Small intestine (tissue), 7 donors: ENCODE measurements at regions not wholly inside any gene's neighbourhood (a gene's known extent, or its start where the extent isn't known, plus 50 kb on each side); places are given as distances from the start of the nearest gene placed in this dataset.
A peak's percentile ranks its signal among the peaks of the same experiment; 100 is the strongest.

Experiments
- DNase-seq, 2 donors: peaks; one replicate each; pipeline versions ENCODE4 v3.0.0 to v3.0.0-alpha.2; 2013
- FAIRE-seq: peaks from 2 replicates; lab custom pipeline; 2012; peaks lifted over from hg19 to GRCh38; lab: Jason Lieb, UNC
- H3K27ac ChIP-seq, 3 donors: one replicate each; pipeline ENCODE4 v1.5.1; 2013; ENCODE audit warnings: low read length in 2 of 3, mild to moderate bottlenecking in 2 of 3, control low read depth in 1 of 3, inconsistent platforms in 1 of 3, low read depth in 1 of 3, moderate library complexity in 1 of 3
- H3K27me3 ChIP-seq, 3 donors: one replicate each; pipeline ENCODE4 v1.6.1; 2013; ENCODE audit warnings: low read length in 3 of 3, inconsistent platforms in 1 of 3; ENCODE audit not compliant: control insufficient read depth in 3 of 3, insufficient read depth in 3 of 3
- H3K36me3 ChIP-seq, 3 donors: one replicate each; pipeline ENCODE4 v1.6.1; 2013; ENCODE audit warnings: low read length in 3 of 3, inconsistent platforms in 1 of 3, low read depth in 1 of 3, mild to moderate bottlenecking in 1 of 3, moderate library complexity in 1 of 3; ENCODE audit not compliant: control insufficient read depth in 3 of 3, insufficient read depth in 2 of 3
- H3K4me1 ChIP-seq, 3 donors: one replicate each; pipeline ENCODE4 v1.6.1; 2013; ENCODE audit warnings: low read length in 2 of 3, inconsistent platforms in 1 of 3, low read depth in 1 of 3, mild to moderate bottlenecking in 1 of 3, moderate library complexity in 1 of 3; ENCODE audit not compliant: control insufficient read depth in 3 of 3, insufficient read depth in 2 of 3
- H3K4me3 ChIP-seq, 3 donors: one replicate each; pipeline ENCODE4 v1.5.1; 2013; ENCODE audit warnings: low read length in 3 of 3, control low read depth in 1 of 3, inconsistent platforms in 1 of 3, low read depth in 1 of 3, mild to moderate bottlenecking in 1 of 3, moderate library complexity in 1 of 3
- H3K9me3 ChIP-seq, 2 donors: one replicate each; pipeline ENCODE4 v1.6.1; 2013; ENCODE audit warnings: low read depth in 1 of 2, low read length in 1 of 2; ENCODE audit not compliant: control insufficient read depth in 2 of 2, insufficient read depth in 1 of 2
- WGBS, 3 donors: extraction: QIAGEN DNeasy Blood & Tissue Kit; methylation state at CpG; one replicate each; pipeline ENCODE4 v1.1.7; 2013; 5-methylcytosine and 5-hydroxymethylcytosine counted together
- donor health status: healthy with polysubstance abuse.
- donor health status: control.
- donor health status: control.
- donor health status: Bipolar disorder and iron deficiency.
- donor health status: healthy.

DNA sequence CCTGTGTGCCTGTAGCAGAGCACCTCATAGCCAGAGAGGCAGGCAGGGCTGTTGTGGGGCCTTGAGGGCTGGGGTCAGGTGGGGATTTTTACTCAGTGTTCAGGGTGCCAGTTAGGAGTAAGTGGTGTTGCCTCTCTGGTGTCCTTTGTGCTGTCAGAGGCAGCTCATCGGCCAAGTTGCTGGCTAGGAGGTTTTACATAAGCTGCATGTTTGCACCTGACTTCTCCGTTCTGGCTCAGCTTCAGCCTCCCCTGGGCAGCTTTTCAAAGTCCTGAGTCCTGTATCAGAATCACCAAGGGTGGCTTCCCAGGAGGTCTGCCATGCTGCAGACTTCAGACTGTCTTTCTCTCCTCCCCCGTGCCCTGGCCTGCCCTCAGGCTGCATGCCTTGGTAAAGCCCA is 242.6 kb upstream of the TPM1 start:
- FAIRE-seq = no peak
- DNase-seq = no peak
- Histone ChIP-seq H3K4me1 (no peaks in the 10 kb centered on the region), H3K9me3 (no peaks in the 10 kb centered on the region), H3K27ac (no peak overlapping the region), H3K36me3 (peaks cover 2 to 62% (median 5%) of the 10 kb centered on the region in 3 donors), H3K27me3 (no peaks in the 10 kb centered on the region), H3K4me3 (no peak overlapping the region)
- WGBS, 3 donors = 91 to 96% (median 95%) methylated on average over 3 of the region's 3 CpGs

DNA sequence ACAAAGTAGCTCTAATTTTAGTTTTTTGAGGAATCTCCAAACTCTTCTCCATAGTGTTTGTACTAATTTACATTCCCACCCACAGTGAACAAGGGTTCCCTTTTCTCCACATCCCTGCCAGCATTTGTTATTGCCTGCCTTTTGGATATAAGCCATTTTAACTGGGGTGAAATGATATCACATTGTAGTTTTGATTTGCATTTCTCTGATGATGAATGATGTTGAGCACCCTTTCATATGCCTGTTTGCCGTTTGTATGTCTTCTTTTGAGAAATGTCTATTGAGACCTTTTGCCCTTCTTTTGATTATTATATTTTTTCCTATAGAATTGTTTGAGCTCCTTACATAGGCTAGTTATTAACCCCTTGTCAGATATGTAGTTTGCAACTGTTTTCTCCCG is 239.9 kb upstream of the TPM1 start:
- Histone ChIP-seq H3K4me1 (no peaks in the 10 kb centered on the region), H3K4me3 (no peak overlapping the region), H3K27ac (no peak overlapping the region), H3K27me3 (no peaks in the 10 kb centered on the region), H3K9me3 (no peaks in the 10 kb centered on the region), H3K36me3 (peaks cover 2 to 60% (median 3%) of the 10 kb centered on the region in 3 donors)
- WGBS, 3 donors = 80 to 96% (median 91%) methylated on average over 2 of the region's 2 CpGs
- DNase-seq = no peak
- FAIRE-seq = no peak

DNA sequence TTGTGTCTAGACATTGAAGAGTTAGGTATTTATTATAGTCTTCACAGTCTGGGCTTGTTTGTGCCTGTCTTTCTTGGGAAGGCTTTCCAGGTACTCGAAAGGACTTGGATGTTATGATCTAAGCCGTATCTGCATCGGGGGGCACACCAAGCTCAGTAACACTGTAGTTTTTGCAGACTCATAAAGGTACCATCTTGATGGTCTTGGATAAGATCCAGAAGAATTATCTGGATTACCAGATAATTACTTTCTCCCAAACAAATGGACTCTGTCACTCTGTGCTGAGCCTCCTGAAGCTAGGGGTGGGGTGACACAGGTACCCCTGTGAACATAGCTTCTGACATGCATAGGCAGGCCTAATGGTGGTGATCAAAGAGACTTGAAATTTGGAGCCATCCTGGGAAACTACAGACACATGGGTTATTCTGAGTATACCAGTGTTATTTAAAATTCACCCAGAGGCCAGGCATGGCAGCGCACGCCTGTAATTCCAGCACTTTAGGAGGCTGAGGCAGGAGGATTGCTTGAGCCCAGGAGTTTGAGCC is 238.6 kb upstream of the TPM1 start:
- DNase-seq = no peak
- Histone ChIP-seq H3K4me1 (no peaks in the 10 kb centered on the region), H3K27ac (no peak overlapping the region), H3K9me3 (no peaks in the 10 kb centered on the region), H3K36me3 (peaks cover 3 to 56% (median 4%) of the 10 kb centered on the region in 3 donors), H3K4me3 (no peak overlapping the region), H3K27me3 (no peaks in the 10 kb centered on the region)
- FAIRE-seq = no peak
- 94 to 99% (median 96%) methylated on average over 5 of the region's 5 CpGs for WGBS, 3 donors

DNA sequence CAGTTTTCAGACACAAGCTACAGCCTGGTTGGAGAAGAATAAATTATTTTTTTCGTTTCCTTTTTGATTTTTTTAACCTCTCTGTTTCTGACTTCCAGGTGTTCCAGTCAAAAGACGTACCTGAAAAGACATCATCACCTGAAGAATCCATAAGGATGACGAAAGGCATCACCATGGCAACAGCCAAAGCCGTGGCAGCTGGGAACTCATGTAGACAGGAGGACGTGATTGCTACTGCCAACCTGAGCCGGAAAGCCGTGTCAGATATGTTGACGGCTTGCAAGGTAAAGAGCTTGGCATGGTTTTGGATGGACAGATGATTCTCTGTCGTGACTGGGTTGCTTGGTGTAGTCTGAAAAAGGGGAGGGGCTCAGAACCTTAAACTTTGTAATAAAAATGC is 237.0 kb upstream of the TPM1 start:
- WGBS, 3 donors = 87 to 90% (median 88%) methylated on average over 9 of the region's 9 CpGs
- peaks cover 3 to 56% (median 6%) of the 10 kb centered on the region in 3 donors for H3K36me3 ChIP-seq
- DNase-seq = no peak
- FAIRE-seq = no peak
- H3K27me3 ChIP-seq = no peaks in the 10 kb centered on the region
- no peaks in the 10 kb centered on the region for H3K9me3 ChIP-seq
- H3K27ac ChIP-seq = no peak overlapping the region
- H3K4me3 ChIP-seq = no peak overlapping the region
- H3K4me1 ChIP-seq = peaks cover 0 to 6% (median 0%) of the 10 kb centered on the region in 3 donors

DNA sequence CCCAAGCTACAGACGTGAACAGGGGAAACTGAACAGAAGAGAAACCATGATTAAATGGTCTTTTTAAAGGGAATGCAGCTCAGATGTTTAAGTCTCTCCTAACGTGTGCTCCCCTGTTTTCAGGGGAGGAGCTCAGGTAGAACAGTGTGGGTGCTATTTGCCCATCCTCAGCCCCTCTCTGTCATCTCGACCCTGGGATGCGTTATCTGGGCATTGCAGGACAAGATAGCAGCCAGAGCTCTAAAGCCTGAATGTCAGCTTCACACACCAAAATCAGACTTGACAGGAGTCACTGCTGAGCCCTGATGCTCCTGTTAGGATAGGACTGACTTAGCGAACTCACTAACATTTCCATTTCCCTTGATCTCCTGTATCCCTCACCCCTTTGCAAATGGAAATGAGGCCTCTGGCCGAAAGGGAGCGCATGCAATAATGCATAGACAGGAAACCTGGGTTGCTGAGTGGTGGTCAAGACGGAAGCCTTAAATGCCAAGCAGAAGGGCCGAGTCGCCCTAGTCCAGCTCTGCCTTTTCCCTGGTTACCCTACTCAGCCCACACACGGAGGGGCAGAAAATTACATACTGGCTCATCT is 234.9 kb upstream of the TPM1 start:
- DNase-seq (no peak), FAIRE-seq (no peak)
- no peak overlapping the region for H3K4me3 ChIP-seq
- H3K27ac ChIP-seq = no peak overlapping the region
- peaks cover 0 to 18% (median 0%) of the 10 kb centered on the region in 3 donors for H3K4me1 ChIP-seq
- no peaks in the 10 kb centered on the region for H3K27me3 ChIP-seq
- no peaks in the 10 kb centered on the region for H3K9me3 ChIP-seq
- peaks cover 0 to 62% (median 6%) of the 10 kb centered on the region in 3 donors for H3K36me3 ChIP-seq
- 85 to 93% (median 87%) methylated on average over 11 of the region's 11 CpGs for WGBS, 3 donors

DNA sequence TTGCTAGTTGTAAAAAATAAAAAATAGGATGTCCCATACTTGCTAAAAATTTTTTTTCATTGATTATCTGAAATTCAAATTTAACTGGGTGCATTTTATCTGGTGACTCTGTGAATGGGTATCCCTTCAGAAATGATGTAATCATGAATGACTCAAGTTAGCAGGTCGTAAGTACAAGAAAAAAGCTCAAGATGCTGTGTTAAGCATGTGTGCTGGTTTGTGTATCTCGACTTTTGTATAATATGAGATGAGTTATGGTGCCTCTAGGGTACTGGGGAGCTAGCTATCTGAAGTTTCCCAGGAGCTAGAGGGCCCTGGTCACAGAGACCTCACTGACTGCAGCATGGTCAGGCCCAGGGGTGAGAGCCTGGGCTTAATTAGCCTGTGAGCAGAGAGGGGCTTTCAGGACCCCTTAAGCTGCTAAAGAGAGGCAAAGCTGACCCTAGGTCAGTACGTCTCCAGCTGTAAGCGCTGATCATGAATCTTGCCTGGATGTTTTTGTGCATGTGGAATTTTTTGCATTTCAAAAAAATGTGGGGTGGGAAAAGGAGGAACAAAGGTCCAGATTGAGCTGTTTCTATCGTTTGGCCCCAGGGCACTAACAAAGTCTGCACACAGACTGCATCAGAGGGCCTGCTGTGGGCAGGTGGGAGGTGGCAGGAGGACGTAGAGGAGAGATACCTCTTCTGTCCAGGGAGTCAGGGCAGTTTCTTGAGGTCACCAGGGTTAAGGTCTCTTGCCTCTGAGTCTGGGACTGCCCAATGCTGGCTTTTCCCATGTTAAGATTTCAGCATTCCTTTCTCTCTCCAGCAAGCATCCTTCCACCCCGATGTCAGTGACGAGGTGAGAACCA is 233.2 kb upstream of the TPM1 start:
- no peak for DNase-seq
- Histone ChIP-seq H3K9me3 (no peaks in the 10 kb centered on the region), H3K36me3 (peaks cover 0 to 63% (median 6%) of the 10 kb centered on the region in 3 donors), H3K27ac (no peak overlapping the region), H3K27me3 (no peaks in the 10 kb centered on the region), H3K4me1 (peaks cover 0 to 27% (median 0%) of the 10 kb centered on the region in 3 donors), H3K4me3 (no peak overlapping the region)
- FAIRE-seq = no peak
- 76 to 83% (median 78%) methylated on average over 8 of the region's 8 CpGs for WGBS, 3 donors

DNA sequence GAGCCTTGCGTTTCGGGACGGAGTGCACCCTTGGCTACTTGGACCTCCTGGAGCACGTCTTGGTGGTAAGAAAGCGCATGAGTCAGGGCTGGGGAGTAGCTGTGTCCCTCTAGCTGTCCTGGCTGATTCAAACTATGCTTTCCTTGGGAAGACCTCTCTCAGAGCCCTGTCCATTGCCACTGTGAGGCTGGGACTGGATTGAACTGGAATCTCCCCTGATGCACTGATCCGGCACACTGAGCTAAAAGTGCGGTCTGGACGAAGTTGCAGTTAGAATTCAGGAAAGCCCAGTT is 232.6 kb upstream of the TPM1 start:
- WGBS, 3 donors = 94 to 95% (median 95%) methylated on average over 8 of the region's 8 CpGs
- FAIRE-seq = no peak
- H3K4me3 ChIP-seq = no peak overlapping the region
- H3K36me3 ChIP-seq = peaks cover 0 to 57% (median 6%) of the 10 kb centered on the region in 3 donors
- no peaks in the 10 kb centered on the region for H3K9me3 ChIP-seq
- H3K27ac ChIP-seq = no peak overlapping the region
- DNase-seq = no peak
- no peaks in the 10 kb centered on the region for H3K27me3 ChIP-seq
- peaks cover 0 to 32% (median 0%) of the 10 kb centered on the region in 3 donors for H3K4me1 ChIP-seq

DNA sequence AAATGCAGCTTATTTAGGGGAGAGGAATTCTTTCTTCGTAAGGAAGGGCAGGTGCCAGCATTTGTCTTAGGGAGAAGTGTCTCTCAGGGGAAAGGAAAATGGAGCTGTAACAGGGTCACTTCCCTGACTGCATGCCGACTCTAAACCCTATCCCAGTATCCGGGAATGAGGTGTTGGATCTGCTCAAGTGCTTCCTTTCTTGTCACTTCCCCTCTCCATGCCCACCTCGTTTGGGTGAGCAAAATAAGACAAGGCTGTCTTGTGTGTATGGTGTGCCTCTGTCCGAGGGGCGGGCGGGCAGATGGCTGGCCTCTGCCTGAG is 230.1 kb upstream of the TPM1 start:
- Histone ChIP-seq H3K9me3 (no peaks in the 10 kb centered on the region), H3K27ac (peak overlapping the region in 1 of 3 donors; percentile 77), H3K4me1 (peaks cover 0 to 49% (median 0%) of the 10 kb centered on the region in 3 donors), H3K36me3 (peaks cover 0 to 40% (median 6%) of the 10 kb centered on the region in 3 donors), H3K4me3 (no peak overlapping the region), H3K27me3 (no peaks in the 10 kb centered on the region)
- 82 to 84% (median 84%) methylated on average over 7 of the region's 7 CpGs for WGBS, 3 donors
- no peak for DNase-seq
- FAIRE-seq = no peak
